H1 (cell line): ENCODE measurements at regions not wholly inside any gene's neighbourhood (a gene's known extent, or its start where the extent isn't known, plus 50 kb on each side); places are given as distances from the start of the nearest gene placed in this dataset.

ENCODE experiments used
- CTCF ChIA-PET: fragments of 300-600 bp; sonication (Branson Sonifier 250); formaldehyde crosslinking; loops from one replicate; lab custom pipeline; 2021; ENCODE audit not compliant: partially characterized antibody; lab: Charles Lee
- POLR2A ChIA-PET: fragments of 300-600 bp; sonication (Branson Sonifier 250); formaldehyde crosslinking; loops from one replicate; lab custom pipeline; 2021; ENCODE audit warnings: inconsistent platforms; ENCODE audit not compliant: partially characterized antibody; lab: Charles Lee
- DNase-seq, 2 experiments: peaks; one replicate each; pipeline versions ENCODE4 v3.0.0 to v3.0.0-alpha.2; 2010 to 2022; ENCODE audit warnings: low spot score in 2 of 2, low read depth in 1 of 2, mixed read lengths in 1 of 2
- FAIRE-seq: peaks from 2 replicates; lab custom pipeline; 2011; peaks lifted over from hg19 to GRCh38; lab: Jason Lieb, UNC
- H2AFZ ChIP-seq: 2 replicates; pipeline ENCODE4 v1.8.1; 2012; ENCODE audit warnings: low read length, inconsistent platforms
- H2AK5ac ChIP-seq: 2 replicates; pipeline ENCODE4 v1.6.1; 2013; ENCODE audit warnings: low read depth, low read length
- H2BK120ac ChIP-seq: replicated peaks from 2 replicates; pipeline ENCODE3; 2013; ENCODE audit warnings: low read depth, low read length, inconsistent platforms
- H2BK12ac ChIP-seq: 2 replicates; pipeline ENCODE4 v1.6.1; 2013; ENCODE audit warnings: low read depth, low read length
- H2BK15ac ChIP-seq: 2 replicates; pipeline ENCODE4 v1.6.1; 2013; ENCODE audit warnings: low read length
- H2BK20ac ChIP-seq: 2 replicates; pipeline ENCODE4 v1.6.1; 2013; ENCODE audit warnings: low read length
- H2BK5ac ChIP-seq: 2 replicates; pipeline ENCODE4 v1.6.1; 2013; ENCODE audit warnings: low read depth, low read length
- H3K14ac ChIP-seq: 2 replicates; pipeline ENCODE4 v1.6.1; 2013; ENCODE audit warnings: inconsistent platforms; ENCODE audit not compliant: insufficient read length
- H3K18ac ChIP-seq: 2 replicates; pipeline ENCODE4 v1.6.1; 2013; ENCODE audit warnings: low read length; ENCODE audit errors: extremely low read depth
- H3K23ac ChIP-seq: 2 replicates; pipeline ENCODE4 v1.6.1; 2013; ENCODE audit warnings: inconsistent platforms; ENCODE audit not compliant: insufficient read length
- H3K23me2 ChIP-seq: 2 replicates; pipeline ENCODE4 v1.6.1; 2013; ENCODE audit warnings: low read depth, low read length
- H3K27ac ChIP-seq: 2 replicates; pipeline ENCODE4 v1.6.1; 2011; ENCODE audit warnings: low read depth, low read length, inconsistent platforms
- H3K27me3 ChIP-seq, 4 experiments: replicated peaks in 1 of 4; 1 replicate in 1 of 4; 2 replicates in 3 of 4; pipeline versions ENCODE4 v1.6.1 to v1.8.1; 2011 to 2013; ENCODE audit warnings: low read length in 3 of 4, mild to moderate bottlenecking in 3 of 4, inconsistent platforms in 2 of 4, mixed read lengths in 2 of 4, moderate library complexity in 1 of 4; ENCODE audit not compliant: control insufficient read depth in 3 of 4, insufficient read depth in 3 of 4; ENCODE audit errors: extremely low read depth in 1 of 4
- H3K36me3 ChIP-seq, 4 experiments: 2 replicates each; pipeline versions ENCODE4 v1.6.1 to v1.8.1; 2011 to 2013; ENCODE audit warnings: mild to moderate bottlenecking in 4 of 4, low read length in 3 of 4, moderate library complexity in 2 of 4, control low read depth in 1 of 4, inconsistent platforms in 1 of 4; ENCODE audit not compliant: insufficient read depth in 4 of 4, control insufficient read depth in 2 of 4
- H3K4ac ChIP-seq: replicated peaks from 2 replicates; pipeline ENCODE3; 2013; ENCODE audit warnings: low read length, low read depth, mixed read lengths, inconsistent platforms; ENCODE audit not compliant: insufficient read length
- H3K4me1 ChIP-seq, 4 experiments: replicated peaks in 1 of 4; 1 replicate in 1 of 4; 2 replicates in 3 of 4; pipeline versions ENCODE4 v1.6.1 to v1.8.1; 2011 to 2013; ENCODE audit warnings: low read length in 3 of 4, inconsistent platforms in 2 of 4, mixed read lengths in 1 of 4; ENCODE audit not compliant: insufficient read depth in 4 of 4, control insufficient read depth in 3 of 4
- H3K4me2 ChIP-seq, 2 experiments: 2 replicates each; pipeline versions ENCODE4 v1.6.1 to v1.8.1; 2011 to 2013; ENCODE audit warnings: low read depth in 2 of 2, low read length in 2 of 2, control low read depth in 1 of 2, inconsistent platforms in 1 of 2, mild to moderate bottlenecking in 1 of 2; ENCODE audit not compliant: insufficient read depth in 1 of 2
- H3K4me3 ChIP-seq, 4 experiments: fragments of 200-600, 300-600 bp in 1 of 4; sonication (generic), shearing (Covaris generic), sonication (Bioruptor Twin) in 1 of 4; 2 replicates each; pipeline versions ENCODE4 v1.5.1 to v1.8.1; 2011 to 2016; ENCODE audit warnings: low read length in 4 of 4, low read depth in 3 of 4, control low read depth in 2 of 4, inconsistent platforms in 2 of 4, mild to moderate bottlenecking in 2 of 4, mixed read lengths in 1 of 4, moderate library complexity in 1 of 4; ENCODE audit not compliant: insufficient read depth in 2 of 4; ENCODE audit errors: extremely low read depth in 1 of 4
- H3K56ac ChIP-seq: replicated peaks from 2 replicates; pipeline ENCODE3; 2013; ENCODE audit warnings: low read depth, mild to moderate bottlenecking, mixed read lengths, low read length, inconsistent platforms; ENCODE audit not compliant: insufficient read length
- H3K79me1 ChIP-seq: 2 replicates; pipeline ENCODE4 v1.6.1; 2013; ENCODE audit warnings: low read depth, low read length, control low read depth
- H3K79me2 ChIP-seq, 2 experiments: 2 replicates each; pipeline versions ENCODE4 v1.6.1 to v1.8.1; 2012 to 2013; ENCODE audit warnings: low read length in 2 of 2, mild to moderate bottlenecking in 2 of 2, inconsistent platforms in 1 of 2; ENCODE audit not compliant: insufficient read depth in 2 of 2, control insufficient read depth in 1 of 2
- H3K9ac ChIP-seq, 4 experiments: replicated peaks in 1 of 4; 1 replicate in 1 of 4; 2 replicates in 3 of 4; pipeline versions ENCODE4 v1.6.1 to v1.8.1; 2011 to 2013; ENCODE audit warnings: low read depth in 3 of 4, low read length in 3 of 4, control low read depth in 2 of 4, mild to moderate bottlenecking in 2 of 4, moderate library complexity in 2 of 4, inconsistent platforms in 1 of 4; ENCODE audit errors: extremely low read depth in 1 of 4
- H3K9me3 ChIP-seq, 2 experiments: 2 replicates each; pipeline versions ENCODE4 v1.6.1 to v1.8.1; 2012 to 2013; ENCODE audit warnings: mild to moderate bottlenecking in 2 of 2, moderate library complexity in 2 of 2, control low read depth in 1 of 2, inconsistent platforms in 1 of 2, low read depth in 1 of 2, low read length in 1 of 2, mixed read lengths in 1 of 2; ENCODE audit not compliant: insufficient read depth in 2 of 2
- H4K20me1 ChIP-seq, 2 experiments: replicated peaks in 1 of 2; 2 replicates each; pipeline versions ENCODE3 to v1.8.1; 2011 to 2013; ENCODE audit warnings: inconsistent platforms in 2 of 2, low read length in 2 of 2, mild to moderate bottlenecking in 1 of 2; ENCODE audit not compliant: insufficient read depth in 2 of 2, control insufficient read depth in 1 of 2
- H4K5ac ChIP-seq: 2 replicates; pipeline ENCODE4 v1.6.1; 2013; ENCODE audit warnings: low read length, low read depth, mixed read lengths, inconsistent platforms; ENCODE audit not compliant: insufficient read length
- H4K8ac ChIP-seq: 2 replicates; pipeline ENCODE4 v1.8.0; 2013; ENCODE audit warnings: mild to moderate bottlenecking, moderate library complexity, low read length, inconsistent platforms; ENCODE audit not compliant: insufficient read depth; ENCODE audit errors: extremely low read depth
- H4K91ac ChIP-seq: replicated peaks from 2 replicates; pipeline ENCODE3; 2013; ENCODE audit warnings: low read length, mixed read lengths, inconsistent platforms; ENCODE audit not compliant: insufficient read length
- BACH1 ChIP-seq: IDR thresholded peaks from 2 replicates; pipeline ENCODE4 v1.6.1; 2012; ENCODE audit warnings: low read length, improper control_type of control experiment
- CBX5 ChIP-seq: fragments of 300-800, 300-1000 bp; sonication (generic); IDR thresholded peaks from 2 replicates; pipeline ENCODE4 v1.7.1; 2016; ENCODE audit warnings: antibody characterized with exemption, low read length, low read depth
- CTCF ChIP-seq, 3 experiments: IDR thresholded peaks; 1 replicate in 2 of 3; 2 replicates in 1 of 3; pipeline versions ENCODE4 v1.5.1 to v1.6.1; 2011; ENCODE audit warnings: low read length in 3 of 3, mild to moderate bottlenecking in 3 of 3, inconsistent platforms in 2 of 3, low read depth in 1 of 3, moderate library complexity in 1 of 3; ENCODE audit not compliant: insufficient read depth in 1 of 3; ENCODE audit errors: control extremely low read depth in 1 of 3
- EGR1 ChIP-seq: IDR thresholded peaks from 2 replicates; pipeline ENCODE4 v1.6.1; 2011; ENCODE audit warnings: low read depth, low read length, borderline replicate concordance
- EP300 ChIP-seq, 2 experiments: IDR thresholded peaks; 1 replicate in 1 of 2; 2 replicates in 1 of 2; pipeline ENCODE4 v1.6.1; 2011 to 2012; ENCODE audit warnings: low read depth in 2 of 2, low read length in 2 of 2, mild to moderate bottlenecking in 2 of 2, borderline replicate concordance in 1 of 2, inconsistent platforms in 1 of 2, moderate library complexity in 1 of 2
- HDAC6 ChIP-seq: IDR thresholded peaks from one replicate; pipeline ENCODE4 v1.7.1; 2012; ENCODE audit warnings: low read depth, mild to moderate bottlenecking, inconsistent platforms, low read length, moderate library complexity
- JUN ChIP-seq: IDR thresholded peaks from 2 replicates; pipeline ENCODE4 v1.6.1; 2011; ENCODE audit warnings: low read depth, mild to moderate bottlenecking, improper control_type of control experiment, low read length
- KDM1A ChIP-seq: fragments of 200-600, 300-600 bp; sonication (generic); IDR thresholded peaks from 2 replicates; pipeline ENCODE4 v1.7.1; 2016; ENCODE audit warnings: mild to moderate bottlenecking, low read length, borderline replicate concordance
- KDM5A ChIP-seq: fragments of 200-600 bp; IDR thresholded peaks from 2 replicates; pipeline ENCODE4 v1.7.1; 2012; ENCODE audit warnings: mild to moderate bottlenecking, low read length, inconsistent platforms, mixed read lengths
- NRF1 ChIP-seq: IDR thresholded peaks from 2 replicates; pipeline ENCODE4 v1.6.1; 2011; ENCODE audit warnings: mild to moderate bottlenecking, low read depth, low read length, improper control_type of control experiment
- TAF7 ChIP-seq: optimal IDR thresholded peaks from 2 replicates; pipeline ENCODE3; 2011; ENCODE audit warnings: low read depth, mild to moderate bottlenecking, inconsistent platforms, low read length, moderate library complexity, borderline replicate concordance
- TBP ChIP-seq: IDR thresholded peaks from 2 replicates; pipeline ENCODE4 v1.6.1; 2011; ENCODE audit warnings: low read depth, low read length, improper control_type of control experiment
- YY1 ChIP-seq: IDR thresholded peaks from 2 replicates; pipeline ENCODE4 v1.6.1; 2011; ENCODE audit warnings: low read depth, mild to moderate bottlenecking, low read length
- WGBS, 2 experiments: shearing (Covaris generic) in 1 of 2; methylation state at CpG; one replicate each; pipeline versions ENCODE4 v1.1.6 to v1.1.7; 2013 to 2015; ENCODE audit warnings: low lambda C conversion rate in 2 of 2, mixed read lengths in 2 of 2, inconsistent platforms in 1 of 2, low coverage in 1 of 2, missing lambda C conversion rate in 1 of 2; ENCODE audit not compliant: insufficient replicate concordance in 2 of 2, insufficient coverage in 1 of 2, insufficient read length in 1 of 2; ENCODE audit errors: extremely low coverage in 1 of 2, missing lambda C conversion rate in 1 of 2; 5-methylcytosine and 5-hydroxymethylcytosine counted together

GRCh38 chr2:239685965-239686364, 285.1 kb upstream of the HDAC4 start:
- Histone ChIP-seq H3K18ac (no peak overlapping the region), H3K27me3 (no peaks in the 10 kb centered on the region; a peak in 1 of 7 replicates), H2BK5ac (no peak overlapping the region), H3K14ac (no peak overlapping the region), H2BK12ac (no peak overlapping the region), H4K91ac (no peak overlapping the region), H3K56ac (no peak overlapping the region), H2BK15ac (no peak overlapping the region), H3K79me2 (no peaks in the 10 kb centered on the region), H3K4me1 (peaks cover 0 to 3% (median 0%) of the 10 kb centered on the region in 4 experiments; a peak in 2 of 7 replicates), H4K5ac (no peak overlapping the region), H3K9ac (no peak overlapping the region), H3K79me1 (no peaks in the 10 kb centered on the region), H3K4me2 (no peak overlapping the region), H2BK20ac (no peak overlapping the region), H3K36me3 (no peaks in the 10 kb centered on the region), H3K23ac (no peak overlapping the region), H3K27ac (no peak overlapping the region), H3K9me3 (no peaks in the 10 kb centered on the region), H2BK120ac (no peak overlapping the region), H2AK5ac (no peak overlapping the region), H4K8ac (no peak overlapping the region), H3K4me3 (no peak overlapping the region), H3K23me2 (no peaks in the 10 kb centered on the region), H4K20me1 (no peaks in the 10 kb centered on the region), H2AFZ (no peak overlapping the region), H3K4ac (no peak overlapping the region)
- ChIA-PET POLR2A (no interaction called here), CTCF (no interaction called here)
- no peak for FAIRE-seq
- 76% methylated on average over 3 of the region's 3 CpGs; no CpG with 5 or more reads in 1 of the 2 experiments for WGBS, 2 experiments
- no peak for DNase-seq
- no peak for TF ChIP-seq NRF1
- no peak for TF ChIP-seq CTCF (IDR thresholded peaks at IDR 0.05; ENCODE audit: control extremely low read depth in 1 of 3, insufficient read depth in 1 of 3, low read depth in 1 of 3, low read length in 3 of 3)
- TF ChIP-seq BACH1 = no peak
- TF ChIP-seq YY1 = no peak
- TF ChIP-seq KDM5A = no peak
- TF ChIP-seq TBP = no peak
- no peak for TF ChIP-seq HDAC6
- no peak for TF ChIP-seq TAF7
- no peak for TF ChIP-seq KDM1A
- no peak for TF ChIP-seq EP300 (IDR thresholded peaks at IDR 0.05; ENCODE audit: borderline replicate concordance in 1 of 2, low read depth in 2 of 2, low read length in 2 of 2)
- no peak for TF ChIP-seq JUN
- TF ChIP-seq EGR1 = no peak
- TF ChIP-seq CBX5 = no peak
